ENCODE measurements at regions not wholly inside any gene's neighbourhood (a gene's known extent, or its start where the extent isn't known, plus 50 kb on each side); places are given as distances from the start of the nearest gene placed in this dataset.

- TF ChIP-seq NFIC (IDR thresholded peaks at IDR 0.05; ENCODE audit: low read depth, low read length) (no peak), USF1 (IDR thresholded peaks at IDR 0.05; ENCODE audit: borderline replicate concordance, extremely low read length, insufficient read depth, low read depth, low read length) (no peak), BACH1 (IDR thresholded peaks at IDR 0.05; ENCODE audit: borderline replicate concordance) (no peak), FOXK2 (IDR thresholded peaks at IDR 0.05) (no peak), ETV6 (conservative IDR thresholded peaks at IDR 0.05 in 1 of 2, IDR thresholded peaks at IDR 0.05 in 1 of 2; ENCODE audit: borderline replicate concordance in 1 of 2, low read depth in 1 of 2) (no peak)
Measured at GRCh38 chr20:23296841-23297701, 53.5 kb upstream of the NXT1 start.

Measured in GM12878 (cell line).